CD14-positive monocyte (primary cell): ENCODE measurements at regions not wholly inside any gene's neighbourhood (a gene's known extent, or its start where the extent isn't known, plus 50 kb on each side); places are given as distances from the start of the nearest gene placed in this dataset.

Experiments
- DNase-seq, 3 donors: peaks; one replicate each; pipeline ENCODE4 v3.0.0-alpha.2; 2011 to 2022
- H2AFZ ChIP-seq: 2 replicates; pipeline ENCODE4 v1.6.0; 2012; ENCODE audit warnings: mild to moderate bottlenecking, low read depth, low read length, inconsistent platforms; ENCODE audit not compliant: insufficient read depth, poor library complexity, severe bottlenecking
- H3K27ac ChIP-seq, 2 donors: 1 replicate in 1 of 2; 2 replicates in 1 of 2; pipeline ENCODE4 v1.5.1; 2012 to 2013; ENCODE audit warnings: low read length in 2 of 2, control low read depth in 1 of 2, inconsistent platforms in 1 of 2, low read depth in 1 of 2, mild to moderate bottlenecking in 1 of 2
- H3K27me3 ChIP-seq, 2 donors: one replicate each; pipeline versions ENCODE4 v1.6.0 to v1.6.1; 2011 to 2013; ENCODE audit warnings: low read length in 2 of 2; ENCODE audit not compliant: control insufficient read depth in 2 of 2, insufficient read depth in 2 of 2
- H3K36me3 ChIP-seq, 2 donors: replicated peaks in 1 of 2; 1 replicate in 1 of 2; 2 replicates in 1 of 2; pipeline versions ENCODE4 v1.5.1 to v1.6.1; 2012 to 2013; ENCODE audit warnings: low read length in 2 of 2, control low read depth in 1 of 2, inconsistent platforms in 1 of 2, mild to moderate bottlenecking in 1 of 2; ENCODE audit not compliant: insufficient read depth in 2 of 2, control insufficient read depth in 1 of 2
- H3K4me1 ChIP-seq, 2 donors: 1 replicate in 1 of 2; 2 replicates in 1 of 2; pipeline versions ENCODE4 v1.5.1 to v1.6.1; 2012 to 2013; ENCODE audit warnings: low read length in 2 of 2, control low read depth in 1 of 2, inconsistent platforms in 1 of 2, mild to moderate bottlenecking in 1 of 2, moderate library complexity in 1 of 2; ENCODE audit not compliant: insufficient read depth in 2 of 2, control insufficient read depth in 1 of 2
- H3K4me2 ChIP-seq: replicated peaks from 2 replicates; pipeline ENCODE3; 2012; ENCODE audit warnings: low read length, moderate library complexity, mild to moderate bottlenecking; ENCODE audit not compliant: poor library complexity, severe bottlenecking; ENCODE audit errors: extremely low read depth
- H3K4me3 ChIP-seq, 3 experiments: fragments of 200-600 bp in 1 of 3; sonication (generic) in 1 of 3; replicated peaks in 1 of 3; 1 replicate in 2 of 3; 2 replicates in 1 of 3; pipeline ENCODE4 v1.5.1; 2011 to 2013; ENCODE audit warnings: low read length in 3 of 3, mild to moderate bottlenecking in 3 of 3, control low read depth in 2 of 3, low read depth in 2 of 3, inconsistent platforms in 1 of 3, moderate library complexity in 1 of 3
- H3K79me2 ChIP-seq: 2 replicates; pipeline ENCODE4 v1.6.0; 2012; ENCODE audit warnings: mild to moderate bottlenecking, control low read depth, inconsistent platforms, low read length, moderate library complexity; ENCODE audit not compliant: insufficient read depth
- H3K9ac ChIP-seq: 2 replicates; pipeline ENCODE4 v1.6.0; 2017; ENCODE audit warnings: low read length, mild to moderate bottlenecking; ENCODE audit not compliant: insufficient read depth, poor library complexity, severe bottlenecking
- H3K9me3 ChIP-seq, 2 donors: replicated peaks in 1 of 2; 1 replicate in 1 of 2; 2 replicates in 1 of 2; pipeline versions ENCODE4 v1.5.1 to v1.6.1; 2012 to 2013; ENCODE audit warnings: low read length in 2 of 2, control low read depth in 1 of 2; ENCODE audit not compliant: control insufficient read depth in 1 of 2, insufficient read depth in 1 of 2
- H4K20me1 ChIP-seq: 2 replicates; pipeline ENCODE4 v1.6.0; 2012; ENCODE audit warnings: mild to moderate bottlenecking, low read length, control low read depth, moderate library complexity; ENCODE audit not compliant: insufficient read depth
- H3K27ac Mint-ChIP-seq, 7 donors: one replicate each; pipeline ENCODE4 v1.8.0; 2020; ENCODE audit warnings: mild to moderate bottlenecking in 7 of 7, mixed read lengths in 7 of 7, moderate library complexity in 6 of 7, inconsistent platforms in 2 of 7
- H3K27me3 Mint-ChIP-seq, 3 donors: one replicate each; pipeline ENCODE4 v1.8.0; 2021 to 2022; ENCODE audit warnings: low read depth in 3 of 3, mild to moderate bottlenecking in 3 of 3, mixed read lengths in 3 of 3, moderate library complexity in 3 of 3, inconsistent platforms in 1 of 3
- H3K36me3 Mint-ChIP-seq, 2 donors: one replicate each; pipeline ENCODE4 v1.8.0; 2020; ENCODE audit warnings: mixed read lengths in 2 of 2, inconsistent platforms in 1 of 2, mild to moderate bottlenecking in 1 of 2
- H3K4me1 Mint-ChIP-seq: one replicate; pipeline ENCODE4 v1.8.0; 2020; ENCODE audit warnings: mild to moderate bottlenecking, mixed read lengths
- H3K4me3 Mint-ChIP-seq, 2 donors: one replicate each; pipeline ENCODE4 v1.8.0; 2020; ENCODE audit warnings: mild to moderate bottlenecking in 2 of 2, mixed read lengths in 2 of 2, moderate library complexity in 1 of 2
- H3K9me3 Mint-ChIP-seq, 7 donors: one replicate each; pipeline ENCODE4 v1.8.0; 2020 to 2022; ENCODE audit warnings: mixed read lengths in 7 of 7, mild to moderate bottlenecking in 6 of 7, moderate library complexity in 6 of 7, inconsistent platforms in 2 of 7
- WGBS: methylation state at CpG from one replicate; pipeline ENCODE4 v1.1.5; 2013; ENCODE audit warnings: missing lambda C conversion rate; ENCODE audit not compliant: insufficient coverage; 5-methylcytosine and 5-hydroxymethylcytosine counted together
- intact Hi-C, 2 donors: fragments of 100-400 bp; cut with micrococcal nuclease; formaldehyde crosslinking; loops; one replicate each; pipeline versions ENCODE4 v1.15.0 to v1.15.1; 2023
- TF ChIP-seq, protein P1 (sequence below): fragments of 200-600 bp; IDR thresholded peaks from one replicate; pipeline ENCODE4 v1.8.0; 2022; ENCODE audit warnings: antibody characterized with exemption, mild to moderate bottlenecking

DNA sequence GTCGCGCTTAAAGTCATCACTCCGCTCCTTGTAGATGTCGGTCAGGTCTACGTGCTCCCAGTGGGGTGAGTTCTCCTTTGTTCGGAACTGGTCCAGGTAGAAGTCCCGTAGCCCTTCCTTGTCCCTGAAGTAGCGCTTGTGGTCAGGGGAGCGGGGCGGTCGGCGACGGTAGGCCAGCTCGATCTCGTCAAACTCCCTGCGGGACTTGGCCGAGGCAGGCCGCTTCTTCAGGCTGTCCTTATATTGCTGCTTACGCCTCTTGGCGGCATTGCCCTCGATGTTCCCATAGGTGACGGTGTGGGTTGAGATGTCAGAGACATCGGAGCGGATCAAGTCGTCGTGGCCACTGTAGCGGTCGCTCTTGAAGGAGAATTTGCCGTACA, 367.2 kb downstream of the EMP1 start:
- intact Hi-C loops = no loop called here
- H3K36me3 Mint-ChIP-seq = no peaks in the 10 kb centered on the region

DNA sequence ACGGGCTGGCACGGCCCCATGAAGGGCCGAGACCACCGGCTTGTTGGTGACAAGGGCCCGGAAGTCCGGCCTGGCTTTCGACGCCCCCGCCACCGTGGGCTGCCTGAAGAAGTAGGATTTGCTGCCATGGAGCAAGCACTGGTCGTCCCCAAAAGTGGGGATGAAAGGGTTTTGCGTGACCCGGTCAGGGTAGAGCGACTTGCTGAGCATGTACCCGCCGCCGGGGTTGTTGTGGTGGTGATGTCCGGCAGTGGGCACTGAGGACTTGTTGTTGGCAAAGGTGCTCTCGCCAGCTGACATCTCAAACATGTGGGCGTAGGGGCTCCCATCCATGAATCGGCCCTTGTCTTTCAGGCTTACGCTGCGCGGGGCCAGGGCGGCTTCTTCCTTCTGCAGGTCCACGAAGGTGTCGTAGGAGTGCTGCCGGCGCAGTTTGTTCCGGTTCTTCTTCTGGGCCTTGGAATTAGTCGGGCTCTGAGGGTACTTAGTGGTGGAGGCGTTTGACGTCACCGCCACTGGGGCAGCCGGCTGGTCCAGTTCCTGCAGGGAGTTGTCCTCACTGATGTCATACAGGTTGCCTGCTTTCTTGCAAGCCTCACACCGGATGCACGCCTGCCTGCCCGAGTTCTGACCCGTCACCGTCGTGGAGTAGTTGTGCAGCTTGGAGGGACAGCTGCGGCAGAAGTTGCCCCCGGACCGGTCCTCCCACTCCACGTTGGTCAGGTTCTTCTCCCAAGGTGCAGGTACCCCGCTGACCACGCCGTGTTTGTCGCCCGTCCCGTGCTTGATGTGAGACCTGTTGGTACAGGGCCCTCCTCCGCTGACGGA, 366.6 kb downstream of the EMP1 start:
- Histone ChIP-seq H2AFZ (no peak overlapping the region), H3K4me2 (no peak overlapping the region), H3K27ac (no peak overlapping the region), H3K9me3 (peaks cover 11 to 21% of the 10 kb centered on the region in 2 donors), H3K36me3 (no peaks in the 10 kb centered on the region), H3K4me1 (no peaks in the 10 kb centered on the region), H3K9ac (no peak overlapping the region), H3K79me2 (no peaks in the 10 kb centered on the region), H4K20me1 (no peaks in the 10 kb centered on the region), H3K4me3 (no peak overlapping the region), H3K27me3 (no peaks in the 10 kb centered on the region)
- Mint-ChIP-seq H3K4me1 (no peaks in the 10 kb centered on the region), H3K9me3 (peaks cover 6 to 32% (median 20%) of the 10 kb centered on the region in 7 donors), H3K27ac (no peak overlapping the region), H3K27me3 (no peaks in the 10 kb centered on the region), H3K4me3 (no peak overlapping the region), H3K36me3 (no peaks in the 10 kb centered on the region)
- DNase-seq = no peak
- intact Hi-C loops = no loop called here
- TF ChIP-seq, protein P1, sequence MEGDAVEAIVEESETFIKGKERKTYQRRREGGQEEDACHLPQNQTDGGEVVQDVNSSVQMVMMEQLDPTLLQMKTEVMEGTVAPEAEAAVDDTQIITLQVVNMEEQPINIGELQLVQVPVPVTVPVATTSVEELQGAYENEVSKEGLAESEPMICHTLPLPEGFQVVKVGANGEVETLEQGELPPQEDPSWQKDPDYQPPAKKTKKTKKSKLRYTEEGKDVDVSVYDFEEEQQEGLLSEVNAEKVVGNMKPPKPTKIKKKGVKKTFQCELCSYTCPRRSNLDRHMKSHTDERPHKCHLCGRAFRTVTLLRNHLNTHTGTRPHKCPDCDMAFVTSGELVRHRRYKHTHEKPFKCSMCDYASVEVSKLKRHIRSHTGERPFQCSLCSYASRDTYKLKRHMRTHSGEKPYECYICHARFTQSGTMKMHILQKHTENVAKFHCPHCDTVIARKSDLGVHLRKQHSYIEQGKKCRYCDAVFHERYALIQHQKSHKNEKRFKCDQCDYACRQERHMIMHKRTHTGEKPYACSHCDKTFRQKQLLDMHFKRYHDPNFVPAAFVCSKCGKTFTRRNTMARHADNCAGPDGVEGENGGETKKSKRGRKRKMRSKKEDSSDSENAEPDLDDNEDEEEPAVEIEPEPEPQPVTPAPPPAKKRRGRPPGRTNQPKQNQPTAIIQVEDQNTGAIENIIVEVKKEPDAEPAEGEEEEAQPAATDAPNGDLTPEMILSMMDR = no peak
- WGBS = 97% methylated on average over 52 of the region's 53 CpGs

More for the DNA sequence above, 367.2 kb downstream of the EMP1 start:
- Histone ChIP-seq H3K27me3 (no peaks in the 10 kb centered on the region), H3K4me1 (no peaks in the 10 kb centered on the region), H3K9ac (no peak overlapping the region), H3K36me3 (no peaks in the 10 kb centered on the region), H3K79me2 (no peaks in the 10 kb centered on the region), H4K20me1 (no peaks in the 10 kb centered on the region), H3K9me3 (peaks cover 11 to 21% of the 10 kb centered on the region in 2 donors), H2AFZ (no peak overlapping the region), H3K27ac (no peak overlapping the region), H3K4me2 (no peak overlapping the region), H3K4me3 (no peak overlapping the region)
- H3K27ac Mint-ChIP-seq = no peak overlapping the region
- no peak overlapping the region for H3K4me3 Mint-ChIP-seq
- no peak for DNase-seq
- no peaks in the 10 kb centered on the region for H3K4me1 Mint-ChIP-seq
- 96% methylated on average over 29 of the region's 29 CpGs for whole genome bisulfite sequencing
- H3K9me3 Mint-ChIP-seq = peaks cover 6 to 32% (median 20%) of the 10 kb centered on the region in 7 donors
- TF ChIP-seq, protein P1 = no peak
- no peaks in the 10 kb centered on the region for H3K27me3 Mint-ChIP-seq
